HFFc6 (cell line): ENCODE measurements at regions not wholly inside any gene's neighbourhood (a gene's known extent, or its start where the extent isn't known, plus 50 kb on each side); places are given as distances from the start of the nearest gene placed in this dataset.

Experiments
- DNase-seq: peaks from one replicate; pipeline ENCODE4 v3.0.0-alpha.2; 2018
- H3K27ac Mint-ChIP-seq: 2 replicates; pipeline ENCODE4 v1.8.0; 2020; ENCODE audit warnings: mild to moderate bottlenecking, mixed read lengths
- H3K27me3 Mint-ChIP-seq: 2 replicates; pipeline ENCODE4 v1.8.0; 2021; ENCODE audit warnings: mild to moderate bottlenecking, moderate library complexity, mixed read lengths; ENCODE audit not compliant: insufficient read depth
- H3K36me3 Mint-ChIP-seq: 2 replicates; pipeline ENCODE4 v1.8.0; 2021; ENCODE audit warnings: low read depth, mixed read lengths
- H3K4me1 Mint-ChIP-seq: 2 replicates; pipeline ENCODE4 v1.8.0; 2020; ENCODE audit warnings: low read depth, mixed read lengths
- H3K4me3 Mint-ChIP-seq: 2 replicates; pipeline ENCODE4 v1.8.0; 2020; ENCODE audit warnings: mild to moderate bottlenecking, moderate library complexity, mixed read lengths
- H3K9me3 Mint-ChIP-seq: 2 replicates; pipeline ENCODE4 v1.8.0; 2020; ENCODE audit warnings: mild to moderate bottlenecking, mixed read lengths
- CTCF ChIP-seq: fragments of 200-600 bp; sonication (generic); IDR thresholded peaks from 2 replicates; pipeline ENCODE4 v1.5.0; 2021; ENCODE audit warnings: antibody characterized with exemption, mild to moderate bottlenecking

- Mint-ChIP-seq H3K27ac (no peak overlapping the region), H3K27me3 (no peaks in the 10 kb centered on the region), H3K4me1 (no peaks in the 10 kb centered on the region), H3K36me3 (no peaks in the 10 kb centered on the region), H3K4me3 (no peak overlapping the region), H3K9me3 (peaks cover 28% of the 10 kb centered on the region)
- no peak for TF ChIP-seq CTCF
- no peak for DNase-seq
Observed at GRCh38 chr3:88641033-88641604, 466.3 kb upstream of the EPHA3 start.

GRCh38 chr3:88657459-88657858 is 450.0 kb upstream of the EPHA3 start:
- Mint-ChIP-seq H3K27ac (no peak overlapping the region), H3K4me3 (no peak overlapping the region), H3K9me3 (peaks cover 11% of the 10 kb centered on the region), H3K4me1 (no peaks in the 10 kb centered on the region), H3K36me3 (no peaks in the 10 kb centered on the region), H3K27me3 (no peaks in the 10 kb centered on the region)
- no peak for TF ChIP-seq CTCF
- DNase-seq = no peak

- Mint-ChIP-seq H3K27ac (no peak overlapping the region), H3K36me3 (no peaks in the 10 kb centered on the region), H3K4me3 (no peak overlapping the region), H3K9me3 (peaks cover 11% of the 10 kb centered on the region), H3K27me3 (no peaks in the 10 kb centered on the region), H3K4me1 (no peaks in the 10 kb centered on the region)
- no peak for DNase-seq
- no peak for TF ChIP-seq CTCF
Observed at GRCh38 chr3:88661433-88661824, 446.0 kb upstream of the EPHA3 start.

GRCh38 chr3:88668180-88668579 is 439.2 kb upstream of the EPHA3 start:
- DNase-seq = no peak
- no peak for TF ChIP-seq CTCF
- Mint-ChIP-seq H3K4me1 (no peaks in the 10 kb centered on the region), H3K36me3 (no peaks in the 10 kb centered on the region), H3K27ac (no peak overlapping the region), H3K27me3 (no peaks in the 10 kb centered on the region), H3K4me3 (no peak overlapping the region), H3K9me3 (peaks cover 6% of the 10 kb centered on the region; the same call in 1 of the 2 replicates)

GRCh38 chr3:88671573-88671972 is 435.8 kb upstream of the EPHA3 start:
- TF ChIP-seq CTCF = no peak
- Mint-ChIP-seq H3K27ac (no peak overlapping the region), H3K27me3 (no peaks in the 10 kb centered on the region), H3K36me3 (no peaks in the 10 kb centered on the region), H3K4me1 (no peaks in the 10 kb centered on the region), H3K4me3 (no peak overlapping the region), H3K9me3 (peaks cover 19% of the 10 kb centered on the region)
- DNase-seq = no peak

- no peak for TF ChIP-seq CTCF
- DNase-seq = no peak
- H3K27me3 Mint-ChIP-seq = no peaks in the 10 kb centered on the region
- peaks cover 18% of the 10 kb centered on the region for H3K9me3 Mint-ChIP-seq
- H3K4me3 Mint-ChIP-seq = no peak overlapping the region
- H3K27ac Mint-ChIP-seq = no peak overlapping the region
- H3K36me3 Mint-ChIP-seq = no peaks in the 10 kb centered on the region
- no peaks in the 10 kb centered on the region; the same call in 1 of the 2 replicates for H3K4me1 Mint-ChIP-seq
Observed at GRCh38 chr3:88677298-88677697, 430.1 kb upstream of the EPHA3 start.
